ENCODE measurements at regions not wholly inside any gene's neighbourhood (a gene's known extent, or its start where the extent isn't known, plus 50 kb on each side); places are given as distances from the start of the nearest gene placed in this dataset.
A peak's percentile ranks its signal among the peaks of the same experiment; 100 is the strongest.

DNA sequence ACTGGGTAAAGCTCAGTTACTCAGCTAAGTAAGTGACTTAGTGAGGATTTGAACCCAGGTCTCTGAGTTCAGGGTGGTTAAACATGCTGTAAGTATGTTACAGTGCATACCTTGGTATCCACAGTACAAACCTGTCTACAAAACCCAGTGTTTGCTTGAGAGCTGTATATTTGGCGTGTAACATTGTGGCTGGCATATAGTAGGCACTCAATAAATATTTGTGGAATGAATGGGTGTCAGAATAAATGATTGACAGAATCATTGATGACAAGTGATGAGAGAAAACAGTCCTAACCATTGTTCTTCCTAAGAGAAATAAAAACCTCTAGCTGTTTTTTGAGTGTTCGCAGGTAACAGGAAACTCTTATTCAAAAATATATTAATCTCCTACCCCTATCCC lies 79.7 kb upstream of the BCOR start:
- Mint-ChIP-seq H3K9me3 (no peaks in the 10 kb centered on the region), H3K36me3 (ENCODE audit: low read depth) (peaks cover 4% of the 10 kb centered on the region), H3K27ac (peak overlapping the region; percentile 98), H3K27me3 (no peaks in the 10 kb centered on the region), H3K4me3 (peak overlapping the region; percentile 88), H3K4me1 (peaks cover 43% of the 10 kb centered on the region)
- TF ChIP-seq, protein P1, sequence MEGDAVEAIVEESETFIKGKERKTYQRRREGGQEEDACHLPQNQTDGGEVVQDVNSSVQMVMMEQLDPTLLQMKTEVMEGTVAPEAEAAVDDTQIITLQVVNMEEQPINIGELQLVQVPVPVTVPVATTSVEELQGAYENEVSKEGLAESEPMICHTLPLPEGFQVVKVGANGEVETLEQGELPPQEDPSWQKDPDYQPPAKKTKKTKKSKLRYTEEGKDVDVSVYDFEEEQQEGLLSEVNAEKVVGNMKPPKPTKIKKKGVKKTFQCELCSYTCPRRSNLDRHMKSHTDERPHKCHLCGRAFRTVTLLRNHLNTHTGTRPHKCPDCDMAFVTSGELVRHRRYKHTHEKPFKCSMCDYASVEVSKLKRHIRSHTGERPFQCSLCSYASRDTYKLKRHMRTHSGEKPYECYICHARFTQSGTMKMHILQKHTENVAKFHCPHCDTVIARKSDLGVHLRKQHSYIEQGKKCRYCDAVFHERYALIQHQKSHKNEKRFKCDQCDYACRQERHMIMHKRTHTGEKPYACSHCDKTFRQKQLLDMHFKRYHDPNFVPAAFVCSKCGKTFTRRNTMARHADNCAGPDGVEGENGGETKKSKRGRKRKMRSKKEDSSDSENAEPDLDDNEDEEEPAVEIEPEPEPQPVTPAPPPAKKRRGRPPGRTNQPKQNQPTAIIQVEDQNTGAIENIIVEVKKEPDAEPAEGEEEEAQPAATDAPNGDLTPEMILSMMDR (IDR thresholded peaks at IDR 0.05) = no peak
- ChIA-PET CTCF (interaction anchor here (1.1 to 1.5 kb wide), 4 partner anchors 80 to 447 kb away, joined by 3 to 6 read pairs (median 4); partner anchors contain the start of gene BCOR), POLR2A (interaction anchor here (0.5 to 5.0 kb wide), 19 partner anchors 8 to 1371 kb away, joined by 3 to 187 read pairs (median 7); partner anchors contain the start of genes BCOR, MED14 and USP9X)
- DNase-seq (no peak), ATAC-seq (ENCODE audit: low read depth) (no peak)
- intact Hi-C loops (cut with micrococcal nuclease) = loop anchor here (1.0 to 2.0 kb wide), 3 partner anchors 31 to 981 kb away; no protein-coding TSS in a partner anchor

DNA sequence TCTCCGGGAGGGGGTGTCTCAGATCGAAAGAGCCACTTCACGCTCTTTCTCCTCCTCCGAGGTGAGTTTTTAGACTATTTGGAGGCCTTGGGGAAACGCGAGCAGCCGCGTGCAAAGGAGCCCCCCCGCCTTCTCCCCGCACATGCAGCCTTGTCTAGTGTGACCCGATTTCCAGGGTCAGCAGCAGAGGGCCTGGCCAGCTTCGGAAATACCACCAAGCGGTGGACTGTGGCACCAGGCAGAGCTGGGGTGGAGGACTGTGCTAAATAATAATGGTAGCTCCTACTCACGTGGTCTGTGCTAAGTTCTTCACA lies 79.3 kb upstream of the BCOR start:
- TF ChIP-seq, protein P1 (IDR thresholded peaks at IDR 0.05) = no peak
- intact Hi-C loops (cut with micrococcal nuclease) = loop anchor here (1.0 to 2.0 kb wide), 3 partner anchors 32 to 980 kb away; no protein-coding TSS in a partner anchor
- ATAC-seq (ENCODE audit: low read depth) (peak; percentile 8), DNase-seq (no peak)
- H3K27me3 Mint-ChIP-seq = no peaks in the 10 kb centered on the region
- CTCF ChIA-PET = interaction anchor here (1.0 to 1.5 kb wide), 5 partner anchors 80 to 446 kb away, joined by 3 to 6 read pairs (median 4); partner anchors contain the start of gene BCOR
- H3K27ac Mint-ChIP-seq = peak overlapping the region; percentile 98
- no peaks in the 10 kb centered on the region for H3K9me3 Mint-ChIP-seq
- H3K36me3 Mint-ChIP-seq (ENCODE audit: low read depth) = peaks cover 4% of the 10 kb centered on the region
- H3K4me1 Mint-ChIP-seq = peaks cover 45% of the 10 kb centered on the region
- POLR2A ChIA-PET = interaction anchor here (0.5 to 5.0 kb wide), 39 partner anchors 9 to 1425 kb away, joined by 3 to 187 read pairs (median 4); partner anchors contain the start of genes BCOR, MED14 and USP9X
- H3K4me3 Mint-ChIP-seq = peak overlapping the region; percentile 88

DNA sequence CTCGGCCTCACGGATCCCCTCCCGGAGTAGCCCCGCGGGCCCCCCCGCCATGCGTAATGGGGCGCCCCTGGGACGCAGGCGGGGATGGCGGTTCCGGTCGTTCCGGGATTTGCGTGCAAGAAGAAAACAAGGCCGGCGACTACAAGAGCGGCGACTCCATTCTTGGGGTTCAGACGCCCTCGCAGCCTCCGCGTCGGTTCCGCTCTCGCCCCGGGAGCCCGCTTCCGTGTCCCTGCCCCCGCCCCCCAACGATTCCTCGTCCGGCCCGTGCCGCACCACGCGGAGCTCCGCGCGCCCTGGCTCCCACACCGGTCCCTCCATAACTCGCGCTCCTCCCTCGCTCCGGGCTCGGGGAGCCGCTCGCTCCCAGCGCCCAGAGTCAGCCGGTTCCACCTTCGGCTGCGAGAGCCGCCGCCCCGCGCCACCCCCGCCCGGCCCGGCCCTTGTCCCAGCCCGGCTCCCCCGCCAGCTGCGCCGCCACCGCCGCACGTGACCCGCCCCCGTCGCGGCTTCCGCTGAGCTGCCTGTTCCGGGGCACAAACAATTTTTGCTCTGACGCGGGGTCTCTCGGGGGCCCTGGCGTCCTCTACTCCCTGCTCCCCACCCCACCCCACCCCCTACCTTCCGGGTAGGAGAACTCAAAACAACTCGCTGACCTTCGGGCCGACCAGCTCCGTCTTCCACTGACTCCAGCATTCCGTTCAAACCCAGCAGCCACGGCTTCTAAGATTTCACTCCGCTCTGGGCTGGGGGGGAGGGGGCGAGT lies 78.8 kb upstream of the BCOR start:
- Mint-ChIP-seq H3K4me1 (peaks cover 46% of the 10 kb centered on the region), H3K27me3 (no peaks in the 10 kb centered on the region), H3K9me3 (no peaks in the 10 kb centered on the region), H3K4me3 (peak overlapping the region; percentile 88), H3K27ac (peak overlapping the region; percentile 98), H3K36me3 (ENCODE audit: low read depth) (peaks cover 4% of the 10 kb centered on the region)
- DNase-seq (peak; percentile 74), ATAC-seq (ENCODE audit: low read depth) (peak; percentile 41)
- POLR2A ChIA-PET = interaction anchor here (0.5 to 5.0 kb wide), 43 partner anchors 8 to 1425 kb away, joined by 3 to 187 read pairs (median 4); partner anchors contain the start of genes BCOR, MED14 and USP9X
- CTCF ChIA-PET = interaction anchor here (1.0 to 1.5 kb wide), 5 partner anchors 79 to 446 kb away, joined by 3 to 6 read pairs (median 4); partner anchors contain the start of gene BCOR
- TF ChIP-seq, protein P1 (IDR thresholded peaks at IDR 0.05) = no peak
- intact Hi-C loops (cut with micrococcal nuclease) = loop anchor here (1.0 to 2.0 kb wide), 3 partner anchors 32 to 980 kb away; no protein-coding TSS in a partner anchor

DNA sequence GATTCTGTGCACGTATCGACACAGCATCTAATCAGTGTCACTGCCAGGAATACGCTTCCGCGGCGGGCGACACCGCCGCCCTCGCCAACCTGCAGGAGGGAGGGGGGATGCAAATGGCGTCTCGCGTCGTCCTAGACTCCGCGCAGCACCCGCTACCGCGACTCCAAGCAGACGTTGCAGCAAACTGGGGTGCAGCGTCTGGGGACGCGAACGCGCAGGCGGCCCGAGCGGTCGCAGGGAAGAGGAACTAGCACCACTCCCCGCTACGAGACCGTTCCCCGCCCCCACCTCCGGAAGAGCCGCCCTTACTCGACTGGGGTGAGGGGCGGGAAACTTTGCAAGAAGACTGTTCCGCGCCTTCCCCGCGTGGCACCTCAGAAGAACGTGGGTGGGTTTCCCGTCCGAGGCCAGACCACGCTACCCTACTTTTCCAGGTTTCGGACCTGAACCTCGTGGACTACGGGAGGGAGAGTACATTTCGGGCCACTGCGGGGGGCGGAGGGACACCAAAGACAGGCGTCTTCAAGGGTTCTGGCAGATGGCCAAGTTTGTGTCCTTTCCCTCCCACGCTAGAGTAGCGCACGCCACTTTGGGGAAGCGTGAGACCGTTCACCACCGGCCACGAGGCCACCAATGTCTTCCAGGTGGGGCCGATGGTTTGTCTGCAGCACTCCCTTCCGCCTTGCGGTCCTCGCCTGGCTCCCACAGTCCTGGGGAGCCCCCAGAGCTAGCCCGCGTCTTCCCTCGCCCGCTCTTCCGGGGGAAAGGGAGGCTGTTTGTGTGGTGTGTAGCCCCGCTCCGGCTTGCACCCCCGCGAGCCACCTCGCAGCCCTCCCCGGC lies 78.0 kb upstream of the BCOR start:
- intact Hi-C loops (cut with micrococcal nuclease) = loop anchor here (1.0 to 2.0 kb wide), 4 partner anchors 33 to 979 kb away; partner anchors contain the start of gene USP9X
- TF ChIP-seq, protein P1 (IDR thresholded peaks at IDR 0.05) = no peak
- peak; percentile 51 for ATAC-seq (ENCODE audit: low read depth)
- peaks cover 53% of the 10 kb centered on the region for H3K4me1 Mint-ChIP-seq
- no peaks in the 10 kb centered on the region for H3K27me3 Mint-ChIP-seq
- H3K27ac Mint-ChIP-seq = peak overlapping the region; percentile 98
- DNase-seq = peak; percentile 69
- no peaks in the 10 kb centered on the region for H3K9me3 Mint-ChIP-seq
- ChIA-PET POLR2A (interaction anchor here (0.5 to 5.0 kb wide), 20 partner anchors 8 to 560 kb away, joined by 3 to 187 read pairs (median 5); partner anchors contain the start of genes BCOR and MED14), CTCF (interaction anchor here (1.5 kb wide), 1 partner anchor 78 kb away, joined by 6 read pairs; the partner anchor contains the start of gene BCOR)
- peak overlapping the region; percentile 88 for H3K4me3 Mint-ChIP-seq
- peaks cover 4% of the 10 kb centered on the region for H3K36me3 Mint-ChIP-seq (ENCODE audit: low read depth)

Data from activated B cell treated with CpG ODN at 0.5 μM for 24 hours (primary cell).